Fibroblast of lung (primary cell): ENCODE measurements at regions not wholly inside any gene's neighbourhood (a gene's known extent, or its start where the extent isn't known, plus 50 kb on each side); places are given as distances from the start of the nearest gene placed in this dataset.

Experiments
- DNase-seq, 2 donors: peaks; one replicate each; pipeline versions ENCODE4 v3.0.0 to v3.0.0-alpha.2; 2010; ENCODE audit warnings: low read depth in 2 of 2
- H2AFZ ChIP-seq: 2 replicates; pipeline ENCODE4 v1.5.1; 2012; ENCODE audit warnings: low read length, control low read depth, inconsistent platforms
- H3K27ac ChIP-seq: 2 replicates; pipeline ENCODE4 v1.5.1; 2011; ENCODE audit warnings: low read length, control low read depth; ENCODE audit not compliant: insufficient read depth
- H3K27me3 ChIP-seq: 2 replicates; pipeline ENCODE4 v1.5.1; 2011; ENCODE audit warnings: mild to moderate bottlenecking, low read length; ENCODE audit not compliant: control insufficient read depth, insufficient read depth
- H3K36me3 ChIP-seq: 2 replicates; pipeline ENCODE4 v1.5.1; 2011; ENCODE audit warnings: low read length; ENCODE audit not compliant: control insufficient read depth, insufficient read depth
- H3K4me1 ChIP-seq: 2 replicates; pipeline ENCODE4 v1.5.1; 2011; ENCODE audit warnings: low read length; ENCODE audit not compliant: control insufficient read depth, insufficient read depth; ENCODE audit errors: extremely low read depth
- H3K4me2 ChIP-seq: 2 replicates; pipeline ENCODE4 v1.5.1; 2011; ENCODE audit warnings: low read length, control low read depth; ENCODE audit not compliant: insufficient read depth; ENCODE audit errors: extremely low read depth
- H3K4me3 ChIP-seq, 4 experiments: fragments of 200-600 bp in 1 of 4; sonication (generic) in 1 of 4; replicated peaks in 1 of 4; 2 replicates each; pipeline ENCODE4 v1.5.1; 2011 to 2016; ENCODE audit warnings: low read length in 4 of 4, low read depth in 3 of 4, mild to moderate bottlenecking in 3 of 4, control low read depth in 2 of 4, inconsistent platforms in 1 of 4, mixed read lengths in 1 of 4; ENCODE audit not compliant: insufficient read depth in 1 of 4; ENCODE audit errors: control extremely low read depth in 1 of 4
- H3K79me2 ChIP-seq: 2 replicates; pipeline ENCODE4 v1.5.1; 2012; ENCODE audit warnings: mild to moderate bottlenecking, low read length, inconsistent platforms; ENCODE audit not compliant: control insufficient read depth, insufficient read depth
- H3K9ac ChIP-seq: 2 replicates; pipeline ENCODE4 v1.5.1; 2011; ENCODE audit warnings: mild to moderate bottlenecking, low read length, control low read depth; ENCODE audit not compliant: insufficient read depth
- H3K9me3 ChIP-seq: 2 replicates; pipeline ENCODE4 v1.5.1; 2012; ENCODE audit warnings: low read depth, low read length; ENCODE audit not compliant: control insufficient read depth, insufficient read depth
- H4K20me1 ChIP-seq: 2 replicates; pipeline ENCODE4 v1.5.1; 2011; ENCODE audit warnings: low read length; ENCODE audit not compliant: control insufficient read depth, insufficient read depth; ENCODE audit errors: extremely low read depth
- EZH2 ChIP-seq: IDR thresholded peaks from 2 replicates; pipeline ENCODE4 v1.5.1; 2012; ENCODE audit warnings: low read length, control low read depth, mild to moderate bottlenecking; ENCODE audit errors: missing control alignments
- TF ChIP-seq, protein P1 (sequence below), 2 donors: IDR thresholded peaks in 1 of 2; conservative IDR thresholded peaks in 1 of 2; 1 replicate in 1 of 2; 2 replicates in 1 of 2; pipeline ENCODE4 v1.5.1; 2011 to 2012; ENCODE audit warnings: low read length in 2 of 2, control low read depth in 1 of 2, inconsistent platforms in 1 of 2, low read depth in 1 of 2, mild to moderate bottlenecking in 1 of 2

DNA sequence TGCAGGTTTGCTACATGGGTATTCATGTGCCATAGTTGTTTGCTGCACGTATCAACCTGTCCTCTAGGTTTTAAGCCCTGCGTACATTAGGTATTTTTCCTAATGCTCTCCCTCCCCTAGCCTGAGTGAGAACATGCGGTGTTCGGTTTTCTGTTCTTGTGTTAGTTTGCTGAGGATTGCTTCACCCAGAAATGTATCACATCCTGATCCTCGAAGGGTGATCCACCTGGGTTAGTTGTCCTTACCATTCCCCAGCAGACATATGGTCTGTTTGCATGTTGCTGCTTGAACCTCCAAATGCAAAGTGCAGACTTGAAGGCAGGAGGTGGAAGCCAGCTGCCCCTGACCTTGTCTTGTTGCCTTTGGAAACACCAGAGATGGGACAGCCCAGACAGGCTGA lies 161.5 kb upstream of the WDR1 start:
- Histone ChIP-seq H2AFZ (no peak overlapping the region), H3K9me3 (no peaks in the 10 kb centered on the region), H3K36me3 (no peaks in the 10 kb centered on the region), H4K20me1 (no peaks in the 10 kb centered on the region), H3K27ac (no peak overlapping the region), H3K79me2 (no peaks in the 10 kb centered on the region), H3K4me3 (no peak overlapping the region), H3K9ac (no peak overlapping the region), H3K27me3 (no peaks in the 10 kb centered on the region), H3K4me2 (no peak overlapping the region), H3K4me1 (no peaks in the 10 kb centered on the region)
- DNase-seq = no peak
- TF ChIP-seq, protein P1, sequence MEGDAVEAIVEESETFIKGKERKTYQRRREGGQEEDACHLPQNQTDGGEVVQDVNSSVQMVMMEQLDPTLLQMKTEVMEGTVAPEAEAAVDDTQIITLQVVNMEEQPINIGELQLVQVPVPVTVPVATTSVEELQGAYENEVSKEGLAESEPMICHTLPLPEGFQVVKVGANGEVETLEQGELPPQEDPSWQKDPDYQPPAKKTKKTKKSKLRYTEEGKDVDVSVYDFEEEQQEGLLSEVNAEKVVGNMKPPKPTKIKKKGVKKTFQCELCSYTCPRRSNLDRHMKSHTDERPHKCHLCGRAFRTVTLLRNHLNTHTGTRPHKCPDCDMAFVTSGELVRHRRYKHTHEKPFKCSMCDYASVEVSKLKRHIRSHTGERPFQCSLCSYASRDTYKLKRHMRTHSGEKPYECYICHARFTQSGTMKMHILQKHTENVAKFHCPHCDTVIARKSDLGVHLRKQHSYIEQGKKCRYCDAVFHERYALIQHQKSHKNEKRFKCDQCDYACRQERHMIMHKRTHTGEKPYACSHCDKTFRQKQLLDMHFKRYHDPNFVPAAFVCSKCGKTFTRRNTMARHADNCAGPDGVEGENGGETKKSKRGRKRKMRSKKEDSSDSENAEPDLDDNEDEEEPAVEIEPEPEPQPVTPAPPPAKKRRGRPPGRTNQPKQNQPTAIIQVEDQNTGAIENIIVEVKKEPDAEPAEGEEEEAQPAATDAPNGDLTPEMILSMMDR (conservative IDR thresholded peaks at IDR 0.05 in 1 of 2, IDR thresholded peaks at IDR 0.05 in 1 of 2; ENCODE audit: low read depth in 1 of 2, low read length in 2 of 2) = no peak
- TF ChIP-seq EZH2 = no peak

DNA sequence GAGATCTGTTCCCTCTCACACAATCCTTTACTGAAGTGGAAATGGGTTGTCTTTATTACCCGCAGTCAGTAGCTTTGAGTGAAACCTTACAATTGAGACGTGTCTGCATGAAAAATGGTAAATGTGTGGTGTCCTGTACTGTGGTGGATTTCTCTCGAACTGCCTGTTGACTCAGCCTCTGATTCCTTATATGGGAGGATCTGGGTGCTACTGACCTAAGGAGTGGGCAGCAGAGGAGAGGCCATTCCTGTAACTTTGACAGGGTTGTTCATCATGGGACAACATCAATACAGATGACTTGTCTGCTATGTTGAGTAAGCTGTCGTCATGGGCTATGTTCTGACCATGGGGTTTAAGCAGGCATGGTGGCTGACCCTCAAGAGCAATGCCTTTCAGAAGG lies 159.6 kb upstream of the WDR1 start:
- H4K20me1 ChIP-seq = no peaks in the 10 kb centered on the region
- TF ChIP-seq EZH2 = no peak
- TF ChIP-seq, protein P1 (conservative IDR thresholded peaks at IDR 0.05 in 1 of 2, IDR thresholded peaks at IDR 0.05 in 1 of 2; ENCODE audit: low read depth in 1 of 2, low read length in 2 of 2) = no peak
- H2AFZ ChIP-seq = no peak overlapping the region
- no peak overlapping the region for H3K4me3 ChIP-seq
- no peak overlapping the region for H3K4me2 ChIP-seq
- DNase-seq = no peak
- H3K9ac ChIP-seq = no peak overlapping the region
- no peaks in the 10 kb centered on the region for H3K79me2 ChIP-seq
- H3K36me3 ChIP-seq = no peaks in the 10 kb centered on the region
- no peaks in the 10 kb centered on the region for H3K9me3 ChIP-seq
- H3K4me1 ChIP-seq = no peaks in the 10 kb centered on the region
- no peak overlapping the region for H3K27ac ChIP-seq
- H3K27me3 ChIP-seq = no peaks in the 10 kb centered on the region

DNA sequence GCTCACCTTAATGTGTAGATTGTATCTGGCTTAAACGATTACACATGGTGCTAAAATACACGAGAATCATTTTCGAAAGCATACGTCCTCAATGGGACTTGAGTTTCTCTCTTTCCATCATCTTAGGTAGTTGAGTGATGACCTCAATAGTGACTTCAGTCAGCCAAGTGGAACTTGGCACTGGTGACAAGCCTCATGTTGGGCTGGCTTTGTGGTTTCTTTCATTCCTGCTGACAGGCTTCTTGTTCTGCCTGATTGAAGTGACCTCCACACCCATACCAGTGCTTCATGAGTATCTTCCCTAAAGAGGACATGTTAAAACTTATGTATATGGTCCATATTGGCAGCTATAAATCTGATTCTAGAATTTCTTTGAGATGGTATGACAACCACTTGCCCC lies 159.1 kb upstream of the WDR1 start:
- no peaks in the 10 kb centered on the region for H3K36me3 ChIP-seq
- H2AFZ ChIP-seq = no peak overlapping the region
- no peak overlapping the region for H3K4me3 ChIP-seq
- H3K4me2 ChIP-seq = no peak overlapping the region
- H4K20me1 ChIP-seq = no peaks in the 10 kb centered on the region
- no peaks in the 10 kb centered on the region for H3K79me2 ChIP-seq
- no peaks in the 10 kb centered on the region for H3K9me3 ChIP-seq
- H3K27ac ChIP-seq = no peak overlapping the region
- no peaks in the 10 kb centered on the region for H3K27me3 ChIP-seq
- H3K9ac ChIP-seq = no peak overlapping the region
- H3K4me1 ChIP-seq = no peaks in the 10 kb centered on the region
- no peak for DNase-seq
- TF ChIP-seq, protein P1 (conservative IDR thresholded peaks at IDR 0.05 in 1 of 2, IDR thresholded peaks at IDR 0.05 in 1 of 2; ENCODE audit: low read depth in 1 of 2, low read length in 2 of 2) = no peak
- no peak for TF ChIP-seq EZH2
